ENCODE measurements at regions not wholly inside any gene's neighbourhood (a gene's known extent, or its start where the extent isn't known, plus 50 kb on each side); places are given as distances from the start of the nearest gene placed in this dataset.

GRCh38 chr13:112131081-112131712 is 64.2 kb downstream of the SOX1 start:
- Histone ChIP-seq H3K4me1 (peaks cover 0 to 8% (median 0%) of the 10 kb centered on the region in 4 donors), H3K36me3 (no peaks in the 10 kb centered on the region), H3K4me3 (no peak overlapping the region), H3K27ac (replicated peaks in 1 of 4) (no peak overlapping the region), H3K9me3 (no peaks in the 10 kb centered on the region), H3K27me3 (peaks cover 0 to 66% (median 0%) of the 10 kb centered on the region in 4 donors)
- intact Hi-C loops (cut with DNase I), result no loop called here
- WGBS, result 81% methylated on average over 21 of the region's 25 CpGs
- TF ChIP-seq, protein P1, sequence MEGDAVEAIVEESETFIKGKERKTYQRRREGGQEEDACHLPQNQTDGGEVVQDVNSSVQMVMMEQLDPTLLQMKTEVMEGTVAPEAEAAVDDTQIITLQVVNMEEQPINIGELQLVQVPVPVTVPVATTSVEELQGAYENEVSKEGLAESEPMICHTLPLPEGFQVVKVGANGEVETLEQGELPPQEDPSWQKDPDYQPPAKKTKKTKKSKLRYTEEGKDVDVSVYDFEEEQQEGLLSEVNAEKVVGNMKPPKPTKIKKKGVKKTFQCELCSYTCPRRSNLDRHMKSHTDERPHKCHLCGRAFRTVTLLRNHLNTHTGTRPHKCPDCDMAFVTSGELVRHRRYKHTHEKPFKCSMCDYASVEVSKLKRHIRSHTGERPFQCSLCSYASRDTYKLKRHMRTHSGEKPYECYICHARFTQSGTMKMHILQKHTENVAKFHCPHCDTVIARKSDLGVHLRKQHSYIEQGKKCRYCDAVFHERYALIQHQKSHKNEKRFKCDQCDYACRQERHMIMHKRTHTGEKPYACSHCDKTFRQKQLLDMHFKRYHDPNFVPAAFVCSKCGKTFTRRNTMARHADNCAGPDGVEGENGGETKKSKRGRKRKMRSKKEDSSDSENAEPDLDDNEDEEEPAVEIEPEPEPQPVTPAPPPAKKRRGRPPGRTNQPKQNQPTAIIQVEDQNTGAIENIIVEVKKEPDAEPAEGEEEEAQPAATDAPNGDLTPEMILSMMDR (IDR thresholded peaks at IDR 0.05), result no peak
- TF ChIP-seq POLR2A (IDR thresholded peaks at IDR 0.05; ENCODE audit: low read depth), result no peak
- no peak for TF ChIP-seq EP300 (IDR thresholded peaks at IDR 0.05)
- no peak for TF ChIP-seq POLR2AphosphoS5 (IDR thresholded peaks at IDR 0.05)
- no peak for DNase-seq (ENCODE audit: extremely low spot score)

DNA sequence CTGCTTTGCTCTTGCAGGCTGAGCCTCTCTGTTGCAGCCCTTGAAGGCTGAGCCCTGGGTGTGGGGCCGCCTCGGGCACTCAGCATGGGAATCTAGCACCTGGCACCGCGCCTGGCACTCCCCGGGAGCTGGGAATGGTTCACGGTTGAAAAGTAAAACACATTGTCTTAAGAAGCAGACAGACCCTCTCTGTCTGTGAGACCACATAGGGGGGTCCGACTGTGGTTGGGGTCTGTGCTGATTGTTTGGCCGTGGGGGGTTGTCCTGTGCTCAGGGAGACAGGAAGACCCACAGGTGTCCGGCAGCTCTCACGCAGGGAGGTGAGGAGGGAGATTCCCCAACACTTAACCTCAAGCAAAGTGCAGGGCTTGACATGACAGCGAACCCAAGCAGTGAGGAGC is 64.8 kb downstream of the SOX1 start:
- Histone ChIP-seq H3K9me3 (no peaks in the 10 kb centered on the region), H3K4me1 (peaks cover 0 to 8% (median 0%) of the 10 kb centered on the region in 4 donors), H3K4me3 (no peak overlapping the region), H3K27ac (replicated peaks in 1 of 4) (no peak overlapping the region), H3K36me3 (no peaks in the 10 kb centered on the region), H3K27me3 (peaks cover 0 to 68% (median 0%) of the 10 kb centered on the region in 4 donors)
- WGBS, result 61% methylated on average over 11 of the region's 11 CpGs
- TF ChIP-seq POLR2A (IDR thresholded peaks at IDR 0.05; ENCODE audit: low read depth) (no peak), EP300 (IDR thresholded peaks at IDR 0.05) (no peak), POLR2AphosphoS5 (IDR thresholded peaks at IDR 0.05) (no peak)
- TF ChIP-seq, protein P1 (IDR thresholded peaks at IDR 0.05), result no peak
- intact Hi-C loops (cut with DNase I), result no loop called here
- DNase-seq (ENCODE audit: extremely low spot score), result no peak

- 73% methylated on average over 17 of the region's 17 CpGs for WGBS
- no peak overlapping the region for H3K27ac ChIP-seq (replicated peaks in 1 of 4)
- peaks cover 0 to 8% (median 0%) of the 10 kb centered on the region in 4 donors for H3K4me1 ChIP-seq
- H3K4me3 ChIP-seq, result no peak overlapping the region
- peaks cover 0 to 68% (median 0%) of the 10 kb centered on the region in 4 donors for H3K27me3 ChIP-seq
- H3K9me3 ChIP-seq, result no peaks in the 10 kb centered on the region
- no peaks in the 10 kb centered on the region for H3K36me3 ChIP-seq
- DNase-seq (ENCODE audit: extremely low spot score), result no peak
- intact Hi-C loops (cut with DNase I), result no loop called here
- TF ChIP-seq POLR2A (IDR thresholded peaks at IDR 0.05; ENCODE audit: low read depth) (no peak), EP300 (IDR thresholded peaks at IDR 0.05) (no peak), POLR2AphosphoS5 (IDR thresholded peaks at IDR 0.05) (no peak)
- TF ChIP-seq, protein P1 (IDR thresholded peaks at IDR 0.05), result no peak
Measured at GRCh38 chr13:112132142-112132541, 65.2 kb downstream of the SOX1 start.

- H3K27me3 ChIP-seq, result peaks cover 0 to 71% (median 0%) of the 10 kb centered on the region in 4 donors
- 85% methylated on average over 9 of the region's 9 CpGs for WGBS
- H3K4me1 ChIP-seq, result peaks cover 0 to 8% (median 0%) of the 10 kb centered on the region in 4 donors
- no peak for DNase-seq (ENCODE audit: extremely low spot score)
- H3K4me3 ChIP-seq, result no peak overlapping the region
- intact Hi-C loops (cut with DNase I), result no loop called here
- no peak for TF ChIP-seq EP300 (IDR thresholded peaks at IDR 0.05)
- TF ChIP-seq POLR2AphosphoS5 (IDR thresholded peaks at IDR 0.05), result no peak
- no peak for TF ChIP-seq POLR2A (IDR thresholded peaks at IDR 0.05; ENCODE audit: low read depth)
- TF ChIP-seq, protein P1 (IDR thresholded peaks at IDR 0.05), result no peak
- H3K36me3 ChIP-seq, result no peaks in the 10 kb centered on the region
- H3K9me3 ChIP-seq, result no peaks in the 10 kb centered on the region
- no peak overlapping the region for H3K27ac ChIP-seq (replicated peaks in 1 of 4)
Measured at GRCh38 chr13:112132619-112133018, 65.7 kb downstream of the SOX1 start.

All from esophagus muscularis mucosa (tissue), 4 donors.